Keratinocyte (primary cell): ENCODE measurements at regions not wholly inside any gene's neighbourhood (a gene's known extent, or its start where the extent isn't known, plus 50 kb on each side); places are given as distances from the start of the nearest gene placed in this dataset.

Source experiments
- DNase-seq: peaks from one replicate; pipeline ENCODE4 v3.0.0-alpha.2; 2011; ENCODE audit warnings: low read depth, missing footprints, low spot score
- FAIRE-seq: peaks from 2 replicates; lab custom pipeline; 2011; peaks lifted over from hg19 to GRCh38; lab: Jason Lieb, UNC
- H2AFZ ChIP-seq: 2 replicates; pipeline ENCODE4 v1.6.0; 2012; ENCODE audit warnings: low read length, control low read depth, inconsistent platforms; ENCODE audit not compliant: control insufficient read depth
- H3K27ac ChIP-seq: 2 replicates; pipeline ENCODE4 v1.5.1; 2011; ENCODE audit warnings: low read length; ENCODE audit not compliant: control insufficient read depth, insufficient read depth
- H3K27me3 ChIP-seq: 3 replicates; pipeline ENCODE4 v1.6.0; 2011; ENCODE audit warnings: low read length; ENCODE audit not compliant: control insufficient read depth, insufficient read depth; ENCODE audit errors: extremely low read depth
- H3K36me3 ChIP-seq, 2 experiments: 2 replicates in 1 of 2; 3 replicates in 1 of 2; pipeline ENCODE4 v1.5.1; 2011; ENCODE audit warnings: low read length in 2 of 2, mild to moderate bottlenecking in 1 of 2; ENCODE audit not compliant: control insufficient read depth in 2 of 2, insufficient read depth in 2 of 2; ENCODE audit errors: extremely low read depth in 1 of 2
- H3K4me1 ChIP-seq: 3 replicates; pipeline ENCODE4 v1.5.1; 2011; ENCODE audit warnings: low read length; ENCODE audit not compliant: control insufficient read depth, insufficient read depth; ENCODE audit errors: extremely low read depth
- H3K4me2 ChIP-seq: 3 replicates; pipeline ENCODE4 v1.6.0; 2011; ENCODE audit warnings: low read depth, low read length; ENCODE audit not compliant: control insufficient read depth, insufficient read depth; ENCODE audit errors: extremely low read depth
- H3K4me3 ChIP-seq, 3 experiments: fragments of 200-600 bp in 1 of 3; sonication (generic) in 1 of 3; 2 replicates in 2 of 3; 3 replicates in 1 of 3; pipeline ENCODE4 v1.5.1; 2011 to 2016; ENCODE audit warnings: low read length in 3 of 3, mild to moderate bottlenecking in 3 of 3, control low read depth in 2 of 3, inconsistent platforms in 1 of 3, low read depth in 1 of 3, mixed read lengths in 1 of 3, mixed run types in 1 of 3, moderate library complexity in 1 of 3; ENCODE audit not compliant: control insufficient read depth in 2 of 3, insufficient read depth in 2 of 3; ENCODE audit errors: extremely low read depth in 1 of 3
- H3K79me2 ChIP-seq: 2 replicates; pipeline ENCODE4 v1.6.0; 2012; ENCODE audit warnings: low read length; ENCODE audit not compliant: control insufficient read depth, insufficient read depth
- H3K9ac ChIP-seq: 3 replicates; pipeline ENCODE4 v1.6.0; 2011; ENCODE audit warnings: low read length; ENCODE audit not compliant: control insufficient read depth, insufficient read depth; ENCODE audit errors: extremely low read depth
- H3K9me1 ChIP-seq: 3 replicates; pipeline ENCODE4 v1.6.0; 2011; ENCODE audit warnings: low read length; ENCODE audit not compliant: control insufficient read depth, insufficient read depth; ENCODE audit errors: extremely low read depth
- H3K9me3 ChIP-seq: 2 replicates; pipeline ENCODE4 v1.5.1; 2012; ENCODE audit warnings: low read depth, low read length; ENCODE audit not compliant: control insufficient read depth
- H4K20me1 ChIP-seq: 3 replicates; pipeline ENCODE4 v1.6.0; 2011; ENCODE audit warnings: low read length; ENCODE audit not compliant: control insufficient read depth, insufficient read depth; ENCODE audit errors: extremely low read depth
- EZH2 ChIP-seq: IDR thresholded peaks from one replicate; pipeline ENCODE4 v1.6.1; 2012; ENCODE audit warnings: inconsistent platforms, mild to moderate bottlenecking, low read length, moderate library complexity
- dilution Hi-C: fragments of 300-500 bp; cut with MboI; formaldehyde crosslinking; loops from one replicate; pipeline ENCODE4 v1.7.0; 2020; ENCODE audit warnings: low sequenced_read_pairs; ENCODE audit not compliant: extremely low pct_ligation_motif_present
- TF ChIP-seq, protein P1 (sequence below), 3 experiments: IDR thresholded peaks in 1 of 3; conservative IDR thresholded peaks in 1 of 3; optimal IDR thresholded peaks in 1 of 3; 2 replicates in 2 of 3; 3 replicates in 1 of 3; pipeline versions ENCODE3 to v1.5.1; 2011; ENCODE audit warnings: low read length in 3 of 3, mild to moderate bottlenecking in 3 of 3, moderate library complexity in 2 of 3, control low read depth in 1 of 3, inconsistent platforms in 1 of 3; ENCODE audit not compliant: insufficient read depth in 2 of 3; ENCODE audit errors: extremely low read depth in 1 of 3

DNA sequence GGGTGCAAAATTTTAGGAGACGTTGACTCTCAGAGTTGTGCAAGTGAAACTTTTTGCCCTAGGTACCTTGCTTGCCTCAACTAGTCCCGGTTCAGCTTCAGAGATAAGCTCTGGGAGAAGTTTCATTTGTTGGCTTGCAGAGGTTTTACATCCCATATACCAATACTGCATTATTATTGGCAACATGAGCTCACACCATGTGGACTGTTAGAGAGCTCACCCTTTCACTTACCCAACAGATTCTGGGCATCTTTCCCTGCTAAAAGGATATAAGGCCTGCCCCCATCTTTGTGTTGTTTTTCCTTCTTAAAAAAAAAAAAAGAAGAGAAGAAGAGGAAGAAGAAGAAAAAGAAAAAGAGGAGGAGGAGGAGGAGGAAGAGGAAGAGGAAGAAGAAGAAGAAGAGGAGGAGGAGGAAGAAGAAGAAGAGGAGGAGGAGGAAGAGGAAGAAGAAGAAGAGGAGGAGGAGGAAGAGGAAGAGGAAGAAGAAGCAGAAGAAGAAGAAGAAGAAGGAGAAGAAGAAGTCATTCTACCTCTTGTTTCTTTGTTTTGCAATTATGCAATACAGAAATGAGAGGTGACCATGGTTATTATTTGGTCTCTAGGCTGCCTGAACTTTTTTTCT is 292.6 kb upstream of the IRX3 start:
- Histone ChIP-seq H4K20me1 (no peaks in the 10 kb centered on the region), H3K4me1 (no peaks in the 10 kb centered on the region), H3K36me3 (no peaks in the 10 kb centered on the region), H3K4me2 (no peak overlapping the region), H3K4me3 (no peak overlapping the region), H3K27me3 (peaks cover 6% of the 10 kb centered on the region), H3K27ac (no peak overlapping the region), H3K9ac (no peak overlapping the region), H3K9me3 (no peaks in the 10 kb centered on the region), H3K9me1 (no peaks in the 10 kb centered on the region), H3K79me2 (no peaks in the 10 kb centered on the region), H2AFZ (no peak overlapping the region)
- FAIRE-seq = no peak
- no peak for TF ChIP-seq EZH2
- TF ChIP-seq, protein P1, sequence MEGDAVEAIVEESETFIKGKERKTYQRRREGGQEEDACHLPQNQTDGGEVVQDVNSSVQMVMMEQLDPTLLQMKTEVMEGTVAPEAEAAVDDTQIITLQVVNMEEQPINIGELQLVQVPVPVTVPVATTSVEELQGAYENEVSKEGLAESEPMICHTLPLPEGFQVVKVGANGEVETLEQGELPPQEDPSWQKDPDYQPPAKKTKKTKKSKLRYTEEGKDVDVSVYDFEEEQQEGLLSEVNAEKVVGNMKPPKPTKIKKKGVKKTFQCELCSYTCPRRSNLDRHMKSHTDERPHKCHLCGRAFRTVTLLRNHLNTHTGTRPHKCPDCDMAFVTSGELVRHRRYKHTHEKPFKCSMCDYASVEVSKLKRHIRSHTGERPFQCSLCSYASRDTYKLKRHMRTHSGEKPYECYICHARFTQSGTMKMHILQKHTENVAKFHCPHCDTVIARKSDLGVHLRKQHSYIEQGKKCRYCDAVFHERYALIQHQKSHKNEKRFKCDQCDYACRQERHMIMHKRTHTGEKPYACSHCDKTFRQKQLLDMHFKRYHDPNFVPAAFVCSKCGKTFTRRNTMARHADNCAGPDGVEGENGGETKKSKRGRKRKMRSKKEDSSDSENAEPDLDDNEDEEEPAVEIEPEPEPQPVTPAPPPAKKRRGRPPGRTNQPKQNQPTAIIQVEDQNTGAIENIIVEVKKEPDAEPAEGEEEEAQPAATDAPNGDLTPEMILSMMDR (optimal IDR thresholded peaks at IDR 0.05 in 1 of 3, IDR thresholded peaks at IDR 0.05 in 1 of 3, conservative IDR thresholded peaks at IDR 0.05 in 1 of 3; ENCODE audit: extremely low read depth in 1 of 3, insufficient read depth in 2 of 3, low read length in 3 of 3) = no peak
- dilution Hi-C loops = no loop called here
- no peak for DNase-seq

DNA sequence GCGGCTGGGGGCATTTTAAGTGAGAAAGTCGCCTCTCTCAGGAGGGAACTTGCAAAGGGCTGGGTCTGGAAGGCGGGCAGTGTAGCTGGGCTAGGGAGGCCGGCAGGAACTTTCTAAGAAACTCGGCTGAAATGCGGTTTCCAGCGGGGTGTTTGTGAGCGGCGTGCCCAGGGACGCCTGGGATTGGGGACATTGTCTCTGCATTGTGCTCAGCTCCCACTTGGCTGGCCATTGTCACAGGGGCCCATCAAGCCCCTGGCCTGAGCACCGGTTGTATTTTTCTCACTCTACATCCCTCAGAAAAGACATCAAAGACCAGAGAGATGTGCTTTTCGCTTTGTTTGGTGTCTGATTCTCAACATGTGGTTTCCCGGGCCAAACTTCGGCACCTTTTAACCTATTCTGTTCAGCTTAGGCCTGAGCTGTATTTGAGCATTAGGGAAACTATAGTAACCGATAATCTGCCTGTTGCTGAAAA is 291.1 kb upstream of the IRX3 start:
- no peaks in the 10 kb centered on the region for H3K4me1 ChIP-seq
- H3K27ac ChIP-seq = no peak overlapping the region
- H3K9me3 ChIP-seq = no peaks in the 10 kb centered on the region
- peaks cover 6% of the 10 kb centered on the region for H3K27me3 ChIP-seq
- dilution Hi-C loops = no loop called here
- DNase-seq = no peak
- no peak for FAIRE-seq
- H2AFZ ChIP-seq = no peak overlapping the region
- H3K4me3 ChIP-seq = no peak overlapping the region
- H3K36me3 ChIP-seq = no peaks in the 10 kb centered on the region
- no peak for TF ChIP-seq EZH2
- TF ChIP-seq, protein P1 (optimal IDR thresholded peaks at IDR 0.05 in 1 of 3, IDR thresholded peaks at IDR 0.05 in 1 of 3, conservative IDR thresholded peaks at IDR 0.05 in 1 of 3; ENCODE audit: extremely low read depth in 1 of 3, insufficient read depth in 2 of 3, low read length in 3 of 3) = no peak
- no peak overlapping the region for H3K4me2 ChIP-seq
- no peaks in the 10 kb centered on the region for H3K79me2 ChIP-seq
- no peaks in the 10 kb centered on the region for H4K20me1 ChIP-seq
- H3K9me1 ChIP-seq = no peaks in the 10 kb centered on the region
- H3K9ac ChIP-seq = no peak overlapping the region
